Motor neuron (in vitro differentiated cells): ENCODE measurements at regions not wholly inside any gene's neighbourhood (a gene's known extent, or its start where the extent isn't known, plus 50 kb on each side); places are given as distances from the start of the nearest gene placed in this dataset.
"Not testable (repeated sequence)": the region's sequence is repeated elsewhere in the genome, so short reads cannot be mapped to it uniquely, and the experiment has no call there.

ENCODE experiments used
- ATAC-seq, 8 experiments: fragments of 200-7000 bp; cut with Tn5 transposase; replicated peaks in 6 of 8; 2 replicates each; pipeline ENCODE4 v1.8.0; 2021; ENCODE audit warnings: mild to moderate bottlenecking in 8 of 8, moderate library complexity in 8 of 8
- H3K27ac ChIP-seq, 2 donors: fragments of 250-450 bp; sonication (Bioruptor Pico); 2 replicates each; pipeline ENCODE4 v1.9.0; 2021; ENCODE audit warnings: antibody characterized with exemption in 2 of 2, mild to moderate bottlenecking in 2 of 2, moderate library complexity in 1 of 2
- H3K4me1 ChIP-seq, 2 donors: fragments of 250-450 bp; sonication (Bioruptor Pico); replicated peaks in 1 of 2; 2 replicates each; pipeline ENCODE4 v1.6.1; 2021; ENCODE audit warnings: antibody characterized with exemption in 2 of 2, mild to moderate bottlenecking in 2 of 2, moderate library complexity in 1 of 2
- H3K4me3 ChIP-seq, 5 donors: fragments of 250-450 bp; sonication (Bioruptor Pico); 2 replicates each; pipeline ENCODE4 v1.9.0; 2021; ENCODE audit warnings: antibody characterized with exemption in 5 of 5, mild to moderate bottlenecking in 5 of 5, moderate library complexity in 4 of 5
- WGBS, 10 experiments: fragments of 450-650 bp; shearing (Covaris generic); methylation state at CpG; one replicate each; pipeline ENCODE4 v1.0.0; 2022; 5-methylcytosine and 5-hydroxymethylcytosine counted together
- in situ Hi-C, 9 experiments: fragments of 400-800 bp; cut with MboI; loops; one replicate each; pipeline ENCODE4 v1.15.0; 2021; ENCODE audit warnings: low sequenced_read_pairs in 9 of 9, low pct_unique_long_range_greater_than_20kb in 2 of 9; ENCODE audit not compliant: unreplicated experiment in 9 of 9

- H3K4me3 ChIP-seq, in situ Hi-C loops, ATAC-seq, H3K27ac ChIP-seq: not testable (repeated sequence)
- no CpG with 5 or more reads among the region's 29 CpGs for WGBS, 10 experiments
- peaks cover 0 to 10% of the 10 kb centered on the region in 2 donors for H3K4me1 ChIP-seq
Observed at GRCh38 chr3:177891569-177891968, 644.7 kb upstream of the KCNMB2 start.

- Histone ChIP-seq H3K27ac (no peak overlapping the region), H3K4me1 (peaks cover 0 to 10% of the 10 kb centered on the region in 2 donors), H3K4me3 (no peak overlapping the region)
- peak in 2 of 8 experiments; percentile 27 to 47 for ATAC-seq
- WGBS, 10 experiments, result 0 to 100% (median 86%) methylated on average over 1 to 2 of the region's 2 CpGs; no CpG with 5 or more reads in 1 of the 10 experiments
- in situ Hi-C loops, result no loop called here
Observed at GRCh38 chr3:177893331-177893730, 642.9 kb upstream of the KCNMB2 start.

GRCh38 chr3:177894081-177894728 is 642.0 kb upstream of the KCNMB2 start:
- in situ Hi-C loops, result no loop called here
- H3K4me3 ChIP-seq, result no peak overlapping the region
- no peak for ATAC-seq
- peaks cover 0 to 10% of the 10 kb centered on the region in 2 donors for H3K4me1 ChIP-seq
- no peak overlapping the region for H3K27ac ChIP-seq
- WGBS, 10 experiments, result 67 to 100% (median 86%) methylated on average over 1 to 5 of the region's 5 CpGs

GRCh38 chr3:177898185-177898584 is 638.1 kb upstream of the KCNMB2 start:
- Histone ChIP-seq H3K27ac (no peak overlapping the region), H3K4me3 (no peak overlapping the region), H3K4me1 (peaks cover 5 to 18% of the 10 kb centered on the region in 2 donors)
- no peak for ATAC-seq
- in situ Hi-C loops, result no loop called here
- WGBS, 10 experiments, result 100% methylated on average over 1 of the region's 1 CpG; no CpG with 5 or more reads in 8 of the 10 experiments

- ATAC-seq, result no peak
- Histone ChIP-seq H3K4me1 (peaks cover 7 to 20% of the 10 kb centered on the region in 2 donors), H3K4me3 (no peak overlapping the region), H3K27ac (no peak overlapping the region)
- 90 to 100% (median 90%) methylated on average over 1 to 2 of the region's 9 CpGs; no CpG with 5 or more reads in 6 of the 10 experiments for WGBS, 10 experiments
- in situ Hi-C loops, result no loop called here
Observed at GRCh38 chr3:177899275-177900067, 636.8 kb upstream of the KCNMB2 start.

GRCh38 chr3:177902876-177903275 is 633.4 kb upstream of the KCNMB2 start:
- 55 to 100% (median 90%) methylated on average over 1 to 5 of the region's 5 CpGs for WGBS, 10 experiments
- no peak overlapping the region for H3K4me3 ChIP-seq
- no peak for ATAC-seq
- H3K27ac ChIP-seq, result no peak overlapping the region
- in situ Hi-C loops, result no loop called here
- H3K4me1 ChIP-seq, result peaks cover 29 to 39% of the 10 kb centered on the region in 2 donors

GRCh38 chr3:177904621-177905020 is 631.6 kb upstream of the KCNMB2 start:
- no peak overlapping the region for H3K4me3 ChIP-seq
- H3K4me1 ChIP-seq, result peaks cover 29 to 39% of the 10 kb centered on the region in 2 donors
- no peak overlapping the region for H3K27ac ChIP-seq
- in situ Hi-C loops, result no loop called here
- no peak for ATAC-seq

- WGBS, 10 experiments, result 0 to 38% (median 28%) methylated on average over 1 to 4 of the region's 4 CpGs
- ATAC-seq, result peak; percentile 31 to 89 (median 82)
- in situ Hi-C loops, result no loop called here
- Histone ChIP-seq H3K4me3 (no peak overlapping the region), H3K27ac (peak overlapping the region; percentile 9 to 22), H3K4me1 (peaks cover 29 to 39% of the 10 kb centered on the region in 2 donors)
Observed at GRCh38 chr3:177905173-177906125, 630.8 kb upstream of the KCNMB2 start.

GRCh38 chr3:177906126-177906511 is 630.1 kb upstream of the KCNMB2 start:
- 0 to 37% (median 2%) methylated on average over 1 to 4 of the region's 4 CpGs for WGBS, 10 experiments
- no peak overlapping the region for H3K4me3 ChIP-seq
- ATAC-seq, result peak; percentile 72 to 87 (median 82)
- in situ Hi-C loops, result no loop called here
- H3K27ac ChIP-seq, result peak overlapping the region; percentile 6 to 22
- peaks cover 29 to 39% of the 10 kb centered on the region in 2 donors for H3K4me1 ChIP-seq

- peak in 4 of 8 experiments; percentile 5 to 82 (median 54) for ATAC-seq
- no peak overlapping the region for H3K27ac ChIP-seq
Observed at GRCh38 chr3:177906578-177907229, 629.5 kb upstream of the KCNMB2 start.

GRCh38 chr3:177909530-177909929 is 626.7 kb upstream of the KCNMB2 start:
- in situ Hi-C loops, ATAC-seq, H3K27ac ChIP-seq, H3K4me3 ChIP-seq: not testable (repeated sequence)
- peaks cover 21 to 27% of the 10 kb centered on the region in 2 donors for H3K4me1 ChIP-seq
- WGBS, 10 experiments, result 80 to 98% (median 91%) methylated on average over 1 to 6 of the region's 6 CpGs

More at GRCh38 chr3:177906578-177907229, 629.5 kb upstream of the KCNMB2 start:
- 6 to 77% (median 50%) methylated on average over 2 to 5 of the region's 5 CpGs for WGBS, 10 experiments
- Histone ChIP-seq H3K4me1 (peaks cover 29 to 39% of the 10 kb centered on the region in 2 donors), H3K4me3 (no peak overlapping the region)
- in situ Hi-C loops, result no loop called here

- Histone ChIP-seq H3K27ac (no peak overlapping the region), H3K4me3 (no peak overlapping the region), H3K4me1 (no peaks in the 10 kb centered on the region)
- ATAC-seq, result no peak
- 90 to 100% (median 93%) methylated on average over 2 to 8 of the region's 10 CpGs; no CpG with 5 or more reads in 7 of the 10 experiments for whole genome bisulfite sequencing, 10 experiments
- in situ Hi-C loops, result no loop called here
Observed at GRCh38 chr3:177914224-177914623, 622.0 kb upstream of the KCNMB2 start.
